ENCODE measurements at regions not wholly inside any gene's neighbourhood (a gene's known extent, or its start where the extent isn't known, plus 50 kb on each side); places are given as distances from the start of the nearest gene placed in this dataset.

DNA sequence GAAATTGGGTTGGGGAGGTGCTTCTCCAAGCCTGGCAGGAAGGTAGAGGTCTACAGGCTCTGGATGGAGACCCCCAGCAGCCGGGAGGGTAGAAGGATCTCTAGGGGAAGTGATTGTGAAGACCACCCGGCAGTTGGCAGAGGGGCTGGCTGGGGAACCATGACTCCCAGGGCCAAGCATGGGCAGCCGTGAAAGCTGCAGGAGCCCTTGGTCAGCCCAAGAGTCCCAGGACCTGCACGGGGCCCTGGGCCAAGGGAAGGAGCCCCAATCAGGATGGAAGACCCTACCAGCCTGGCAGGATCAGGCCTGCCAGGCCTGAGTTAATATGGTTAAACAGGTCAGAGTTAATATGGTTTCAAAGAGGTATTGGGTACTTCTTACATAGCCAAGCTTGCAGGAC, 126.3 kb upstream of the NANOS1 start:
- TF ChIP-seq, protein P1, sequence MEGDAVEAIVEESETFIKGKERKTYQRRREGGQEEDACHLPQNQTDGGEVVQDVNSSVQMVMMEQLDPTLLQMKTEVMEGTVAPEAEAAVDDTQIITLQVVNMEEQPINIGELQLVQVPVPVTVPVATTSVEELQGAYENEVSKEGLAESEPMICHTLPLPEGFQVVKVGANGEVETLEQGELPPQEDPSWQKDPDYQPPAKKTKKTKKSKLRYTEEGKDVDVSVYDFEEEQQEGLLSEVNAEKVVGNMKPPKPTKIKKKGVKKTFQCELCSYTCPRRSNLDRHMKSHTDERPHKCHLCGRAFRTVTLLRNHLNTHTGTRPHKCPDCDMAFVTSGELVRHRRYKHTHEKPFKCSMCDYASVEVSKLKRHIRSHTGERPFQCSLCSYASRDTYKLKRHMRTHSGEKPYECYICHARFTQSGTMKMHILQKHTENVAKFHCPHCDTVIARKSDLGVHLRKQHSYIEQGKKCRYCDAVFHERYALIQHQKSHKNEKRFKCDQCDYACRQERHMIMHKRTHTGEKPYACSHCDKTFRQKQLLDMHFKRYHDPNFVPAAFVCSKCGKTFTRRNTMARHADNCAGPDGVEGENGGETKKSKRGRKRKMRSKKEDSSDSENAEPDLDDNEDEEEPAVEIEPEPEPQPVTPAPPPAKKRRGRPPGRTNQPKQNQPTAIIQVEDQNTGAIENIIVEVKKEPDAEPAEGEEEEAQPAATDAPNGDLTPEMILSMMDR (IDR thresholded peaks at IDR 0.05; ENCODE audit: control extremely low read depth, extremely low read depth, low read depth, missing control alignments) = no peak
- DNase-seq (ENCODE audit: extremely low spot score) = no peak
- ChIA-PET POLR2A (no interaction called here), CTCF (no interaction called here)

DNA sequence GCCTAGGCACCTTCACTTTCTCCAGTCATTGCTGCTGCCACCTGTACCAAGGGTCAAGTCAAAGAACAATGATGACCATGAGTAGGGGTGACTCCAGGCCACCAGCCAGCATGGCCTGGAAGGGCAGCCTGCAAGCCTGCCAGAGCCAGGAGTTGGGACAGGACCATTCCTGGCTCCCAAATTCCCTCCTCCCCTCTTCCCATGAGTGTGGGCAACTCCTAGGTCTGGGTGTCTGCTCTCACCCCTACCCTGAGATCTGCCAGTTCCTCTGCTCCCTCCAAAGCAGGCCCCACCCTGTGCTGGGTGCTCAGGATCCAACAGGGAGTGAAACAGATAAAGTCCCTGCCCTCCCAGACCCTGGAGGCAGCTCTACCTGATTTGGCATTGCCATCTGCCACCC, 125.8 kb upstream of the NANOS1 start:
- CTCF ChIA-PET = no interaction called here
- no peak for DNase-seq (ENCODE audit: extremely low spot score)
- TF ChIP-seq, protein P1 (IDR thresholded peaks at IDR 0.05; ENCODE audit: control extremely low read depth, extremely low read depth, low read depth, missing control alignments) = no peak
- POLR2A ChIA-PET = no interaction called here

DNA sequence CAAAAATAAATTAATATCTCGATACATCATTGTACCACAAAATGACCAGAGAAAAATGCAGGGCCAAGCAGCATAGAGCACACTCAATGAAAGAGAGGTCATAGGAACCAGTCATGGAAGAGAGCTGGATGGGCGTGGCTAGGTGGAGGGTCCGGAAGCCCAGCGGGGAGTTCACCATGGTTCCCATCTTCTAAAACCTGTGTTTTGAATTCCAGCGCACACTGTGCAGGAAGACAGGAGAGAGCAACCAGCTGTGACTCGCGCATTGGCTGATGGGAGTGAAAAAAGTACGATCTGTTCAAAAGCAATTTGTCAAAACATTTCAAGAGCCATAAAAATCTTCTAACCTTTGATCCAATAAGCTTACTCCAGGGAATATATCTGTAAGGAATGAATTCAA, 125.2 kb upstream of the NANOS1 start:
- TF ChIP-seq, protein P1 (IDR thresholded peaks at IDR 0.05; ENCODE audit: control extremely low read depth, extremely low read depth, low read depth, missing control alignments) = no peak

DNA sequence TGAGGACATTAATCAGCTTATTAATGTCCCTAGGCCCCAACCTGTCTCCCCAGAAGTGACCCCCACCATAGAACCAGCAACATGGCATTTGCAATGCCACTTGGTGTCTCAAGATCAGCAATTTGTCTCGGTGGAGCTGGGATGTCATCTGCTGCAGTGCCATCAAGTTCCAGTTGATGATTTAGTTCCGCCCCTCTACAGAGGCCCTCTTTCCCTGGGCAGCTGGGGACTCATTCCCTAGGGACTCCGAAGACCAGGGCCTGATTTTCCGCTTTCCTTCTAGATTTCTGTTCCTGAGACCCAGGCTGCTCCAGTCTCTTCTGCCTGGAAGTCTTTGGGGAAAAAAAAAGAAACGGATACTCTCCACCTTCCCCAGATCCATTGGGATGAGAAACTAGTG, 122.5 kb upstream of the NANOS1 start:
- CTCF ChIA-PET = no interaction called here
- TF ChIP-seq, protein P1 (IDR thresholded peaks at IDR 0.05; ENCODE audit: control extremely low read depth, extremely low read depth, low read depth, missing control alignments) = no peak

More for the DNA sequence above, 125.2 kb upstream of the NANOS1 start:
- no peak for DNase-seq (ENCODE audit: extremely low spot score)
- ChIA-PET POLR2A (no interaction called here), CTCF (no interaction called here)

DNA sequence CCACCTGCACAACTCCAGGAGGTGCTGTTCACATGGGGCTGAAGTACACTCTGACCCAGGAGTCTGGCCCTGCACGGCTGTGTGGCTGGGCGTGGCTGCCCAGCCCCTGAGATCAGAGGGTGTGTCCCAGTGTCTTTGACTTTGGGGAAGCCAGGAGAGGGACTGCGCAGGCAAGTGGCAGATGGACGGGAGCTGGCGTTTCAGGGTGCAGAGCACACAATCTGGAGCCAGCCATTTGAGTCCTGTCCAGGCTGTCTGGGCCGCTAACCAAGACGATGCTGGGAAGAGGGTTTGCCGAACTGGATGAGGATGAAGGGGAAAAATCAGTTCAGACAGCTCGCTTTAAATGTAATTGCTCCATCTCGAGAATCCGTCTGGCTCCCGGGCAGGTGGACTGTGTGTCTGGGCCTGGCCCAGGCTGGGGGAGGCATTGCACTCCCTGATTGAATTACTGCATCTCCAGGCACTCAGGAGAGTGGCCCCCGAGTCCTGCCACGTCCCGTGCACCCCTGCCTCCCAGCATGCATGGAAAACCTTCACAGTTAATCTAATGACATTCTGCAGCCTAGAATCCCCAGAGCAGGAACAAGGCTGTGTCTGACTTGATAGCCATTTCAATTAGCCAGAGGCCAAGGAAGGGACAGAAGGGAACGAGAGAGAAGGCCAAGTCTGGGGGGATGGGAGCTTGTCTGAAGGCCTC, 120.8 kb upstream of the NANOS1 start:
- no peak for DNase-seq (ENCODE audit: extremely low spot score)

More for the DNA sequence above, 122.5 kb upstream of the NANOS1 start:
- POLR2A ChIA-PET = no interaction called here
- no peak for DNase-seq (ENCODE audit: extremely low spot score)

DNA sequence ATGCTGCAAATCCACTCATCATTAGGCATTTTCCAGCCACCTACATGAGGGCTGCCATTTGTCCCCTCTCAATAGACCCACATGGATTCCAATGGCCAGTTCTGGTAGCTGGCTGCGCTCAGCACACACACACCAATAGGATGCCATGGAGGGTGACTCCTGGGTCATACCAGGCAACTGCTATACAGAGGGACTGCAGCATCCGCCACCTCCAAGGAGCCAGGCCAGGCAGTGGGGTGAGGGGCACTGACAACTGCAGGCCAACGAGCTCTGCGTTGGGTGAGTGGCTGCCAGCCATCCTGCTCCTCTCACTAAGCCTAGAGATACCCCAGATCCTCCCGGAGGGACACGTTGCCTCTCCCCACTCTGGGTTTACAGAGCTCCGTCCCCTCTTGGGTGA, 118.8 kb upstream of the NANOS1 start:
- ChIA-PET CTCF (interaction anchor here (0.6 kb wide), 2 partner anchors 10 to 38 kb away, joined by 3 read pairs; no protein-coding TSS in a partner anchor), POLR2A (interaction anchor here (0.6 kb wide), 1 partner anchor 101 kb away, joined by 6 read pairs; no protein-coding TSS in a partner anchor)
- no peak for DNase-seq (ENCODE audit: extremely low spot score)
- TF ChIP-seq, protein P1 (IDR thresholded peaks at IDR 0.05; ENCODE audit: control extremely low read depth, extremely low read depth, low read depth, missing control alignments) = no peak

More for the DNA sequence above, 120.8 kb upstream of the NANOS1 start:
- TF ChIP-seq, protein P1 (IDR thresholded peaks at IDR 0.05; ENCODE audit: control extremely low read depth, extremely low read depth, low read depth, missing control alignments) = no peak
- ChIA-PET CTCF (no interaction called here), POLR2A (no interaction called here)

All from GM10248 (cell line).